GM19023 (cell line): ENCODE measurements at regions not wholly inside any gene's neighbourhood (a gene's known extent, or its start where the extent isn't known, plus 50 kb on each side); places are given as distances from the start of the nearest gene placed in this dataset.

Experiments
- ATAC-seq: cut with Tn5 transposase; IDR thresholded peaks from one replicate; pipeline ENCODE4 v1.9.1; 2021; ENCODE audit warnings: mild to moderate bottlenecking, moderate library complexity; ENCODE audit not compliant: unreplicated experiment

- ATAC-seq, result peak; percentile 67
These were observed 77.3 kb upstream of the CNTN1 start for GRCh38 chr12:40614923-40615322.

- no peak for ATAC-seq
These were observed 76.6 kb upstream of the CNTN1 start for GRCh38 chr12:40615590-40615989.

GRCh38 chr12:40616383-40616915, 75.8 kb upstream of the CNTN1 start:
- no peak for ATAC-seq

GRCh38 chr12:40618636-40619035, 73.6 kb upstream of the CNTN1 start:
- no peak for ATAC-seq

GRCh38 chr12:40620564-40621019, 71.6 kb upstream of the CNTN1 start:
- no peak for ATAC-seq

- no peak for ATAC-seq
These were observed 69.9 kb upstream of the CNTN1 start for GRCh38 chr12:40622246-40622838.

GRCh38 chr12:40632171-40632570, 60.1 kb upstream of the CNTN1 start:
- no peak for ATAC-seq

GRCh38 chr12:40632933-40633332, 59.3 kb upstream of the CNTN1 start:
- ATAC-seq, result no peak

GRCh38 chr12:40634517-40635131, 57.6 kb upstream of the CNTN1 start:
- no peak for ATAC-seq

- no peak for ATAC-seq
These were observed 57.0 kb upstream of the CNTN1 start for GRCh38 chr12:40635141-40635731.
